Calu3 (cell line): ENCODE measurements at regions not wholly inside any gene's neighbourhood (a gene's known extent, or its start where the extent isn't known, plus 50 kb on each side); places are given as distances from the start of the nearest gene placed in this dataset.

ENCODE experiments used
- BruUV-seq: library from RNA; stranded (reverse); fragments of 400-500 nt; replicated peaks from 2 replicates; lab custom pipeline; 2021; lab: Mats Ljungman, UMichigan
- CTCF ChIA-PET: fragments of 300-600 bp; sonication (Branson Sonifier 250); formaldehyde crosslinking; loops from one replicate; lab custom pipeline; 2022; ENCODE audit warnings: antibody characterized with exemption; lab: Charles Lee
- DNase-seq: peaks from one replicate; pipeline ENCODE4 v3.0.0; 2022
- H3K27ac Mint-ChIP-seq: one replicate; pipeline ENCODE4 v1.8.0; 2022; ENCODE audit warnings: mixed read lengths; ENCODE audit not compliant: unreplicated experiment
- H3K27me3 Mint-ChIP-seq: one replicate; pipeline ENCODE4 v1.8.0; 2022; ENCODE audit warnings: mixed read lengths; ENCODE audit not compliant: unreplicated experiment
- H3K36me3 Mint-ChIP-seq: one replicate; pipeline ENCODE4 v1.8.0; 2022; ENCODE audit warnings: mild to moderate bottlenecking, moderate library complexity, mixed read lengths; ENCODE audit not compliant: insufficient read depth, unreplicated experiment
- H3K4me1 Mint-ChIP-seq: one replicate; pipeline ENCODE4 v1.8.0; 2022; ENCODE audit warnings: mild to moderate bottlenecking, low read depth, mixed read lengths; ENCODE audit not compliant: unreplicated experiment
- H3K4me3 Mint-ChIP-seq: one replicate; pipeline ENCODE4 v1.8.0; 2022; ENCODE audit warnings: mild to moderate bottlenecking, low read depth, moderate library complexity, mixed read lengths; ENCODE audit not compliant: unreplicated experiment
- H3K9me3 Mint-ChIP-seq: one replicate; pipeline ENCODE4 v1.8.0; 2022; ENCODE audit warnings: low read depth, mixed read lengths; ENCODE audit not compliant: unreplicated experiment
- CTCF ChIP-seq: fragments of 200-600 bp; IDR thresholded peaks from one replicate; pipeline ENCODE4 v1.8.0; 2022; ENCODE audit warnings: antibody characterized with exemption; ENCODE audit not compliant: unreplicated experiment
- intact Hi-C: fragments of 100-400 bp; cut with micrococcal nuclease; formaldehyde crosslinking; loops from one replicate; pipeline ENCODE4 v1.10.0; 2022; ENCODE audit not compliant: unreplicated experiment

- Mint-ChIP-seq H3K9me3 (peaks cover 5% of the 10 kb centered on the region), H3K4me3 (no peak overlapping the region), H3K27me3 (peaks cover 11% of the 10 kb centered on the region), H3K4me1 (no peaks in the 10 kb centered on the region), H3K27ac (no peak overlapping the region), H3K36me3 (no peaks in the 10 kb centered on the region)
- no peak for TF ChIP-seq CTCF
- BruUV-seq, result no TSS peak
- CTCF ChIA-PET, result no interaction called here
- intact Hi-C loops, result no loop called here
- no peak for DNase-seq
These were observed 69.5 kb upstream of the MEF2A start for GRCh38 chr15:99496302-99496629.

- CTCF ChIA-PET, result interaction anchor here (1.0 kb wide), 1 partner anchor 26 kb away, joined by 4 read pairs; no protein-coding TSS in a partner anchor
- Mint-ChIP-seq H3K9me3 (peaks cover 5% of the 10 kb centered on the region), H3K36me3 (no peaks in the 10 kb centered on the region), H3K4me3 (no peak overlapping the region), H3K27ac (no peak overlapping the region), H3K27me3 (no peaks in the 10 kb centered on the region), H3K4me1 (peaks cover 7% of the 10 kb centered on the region)
- no peak for TF ChIP-seq CTCF
- BruUV-seq, result no TSS peak
- intact Hi-C loops, result loop anchor here (10.0 kb wide), 1 partner anchor 97 kb away; no protein-coding TSS in a partner anchor
- no peak for DNase-seq
These were observed 63.6 kb upstream of the MEF2A start for GRCh38 chr15:99502182-99502581.

DNA sequence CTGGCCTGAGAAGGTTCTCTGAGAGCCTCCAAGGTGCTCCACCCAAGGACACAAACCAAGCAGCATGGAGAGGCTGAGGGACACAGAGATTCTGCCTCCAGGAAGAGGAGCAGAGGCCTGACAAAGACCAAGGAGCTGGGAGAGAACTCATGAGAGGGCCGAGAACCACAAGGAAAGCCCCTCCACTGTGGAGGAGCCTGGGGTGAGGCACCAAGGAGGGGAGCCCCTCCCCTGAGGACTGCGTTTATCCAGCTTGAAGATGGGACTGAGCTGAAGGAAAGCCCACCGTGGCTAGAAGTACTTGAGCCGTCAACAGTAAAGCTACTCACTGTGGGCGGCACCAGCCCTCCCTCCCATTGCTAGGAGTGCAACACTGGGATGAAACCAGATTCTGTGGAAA lies 63.1 kb upstream of the MEF2A start:
- CTCF ChIA-PET, result interaction anchor here (1.0 kb wide), 1 partner anchor 26 kb away, joined by 4 read pairs; no protein-coding TSS in a partner anchor

GRCh38 chr15:99503411-99503810 lies 62.4 kb upstream of the MEF2A start:
- CTCF ChIA-PET, result no interaction called here
- no TSS peak for BruUV-seq
- intact Hi-C loops, result loop anchor here (10.0 kb wide), 1 partner anchor 99 kb away; no protein-coding TSS in a partner anchor
- H3K9me3 Mint-ChIP-seq, result peaks cover 3% of the 10 kb centered on the region
- no peak for TF ChIP-seq CTCF
- no peak for DNase-seq
- no peak overlapping the region for H3K4me3 Mint-ChIP-seq
- H3K36me3 Mint-ChIP-seq, result no peaks in the 10 kb centered on the region
- no peak overlapping the region for H3K27ac Mint-ChIP-seq
- no peaks in the 10 kb centered on the region for H3K27me3 Mint-ChIP-seq
- H3K4me1 Mint-ChIP-seq, result peaks cover 7% of the 10 kb centered on the region

More for the DNA sequence above, 63.1 kb upstream of the MEF2A start:
- Mint-ChIP-seq H3K4me3 (no peak overlapping the region), H3K9me3 (peaks cover 5% of the 10 kb centered on the region), H3K4me1 (peaks cover 7% of the 10 kb centered on the region), H3K27ac (no peak overlapping the region), H3K27me3 (no peaks in the 10 kb centered on the region), H3K36me3 (no peaks in the 10 kb centered on the region)
- no peak for TF ChIP-seq CTCF
- no peak for DNase-seq
- BruUV-seq, result no TSS peak
- intact Hi-C loops, result loop anchor here (10.0 kb wide), 1 partner anchor 98 kb away; no protein-coding TSS in a partner anchor
